GM21723 (cell line): ENCODE measurements at regions not wholly inside any gene's neighbourhood (a gene's known extent, or its start where the extent isn't known, plus 50 kb on each side); places are given as distances from the start of the nearest gene placed in this dataset.
A peak's percentile ranks its signal among the peaks of the same experiment; 100 is the strongest.
"Not testable (repeated sequence)": the region's sequence is repeated elsewhere in the genome, so short reads cannot be mapped to it uniquely, and the experiment has no call there.

Source experiments
- ATAC-seq: cut with Tn5 transposase; IDR thresholded peaks from one replicate; pipeline ENCODE4 v1.9.1; 2021; ENCODE audit warnings: mild to moderate bottlenecking, moderate library complexity; ENCODE audit not compliant: unreplicated experiment

DNA sequence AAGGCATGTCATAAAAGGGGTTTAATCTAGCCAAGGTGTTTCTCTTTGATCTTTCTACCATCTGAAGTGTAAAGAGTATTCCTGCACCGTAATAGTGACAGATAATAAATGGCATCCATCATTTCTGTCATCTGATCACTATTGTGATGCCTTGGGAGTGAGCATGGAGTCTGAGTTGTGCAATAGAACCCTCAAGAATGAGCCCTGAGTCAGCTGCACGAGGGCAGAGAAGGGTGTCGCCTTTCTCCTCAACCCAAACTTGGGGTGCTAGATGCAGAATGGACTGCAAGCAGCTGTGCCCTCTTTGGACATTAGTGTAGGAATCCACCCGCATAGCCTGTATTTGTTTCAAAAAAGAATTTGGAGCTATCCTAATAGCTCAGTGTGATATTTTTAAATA is 115.2 kb downstream of the ZNF37A start:
- no peak for ATAC-seq

DNA sequence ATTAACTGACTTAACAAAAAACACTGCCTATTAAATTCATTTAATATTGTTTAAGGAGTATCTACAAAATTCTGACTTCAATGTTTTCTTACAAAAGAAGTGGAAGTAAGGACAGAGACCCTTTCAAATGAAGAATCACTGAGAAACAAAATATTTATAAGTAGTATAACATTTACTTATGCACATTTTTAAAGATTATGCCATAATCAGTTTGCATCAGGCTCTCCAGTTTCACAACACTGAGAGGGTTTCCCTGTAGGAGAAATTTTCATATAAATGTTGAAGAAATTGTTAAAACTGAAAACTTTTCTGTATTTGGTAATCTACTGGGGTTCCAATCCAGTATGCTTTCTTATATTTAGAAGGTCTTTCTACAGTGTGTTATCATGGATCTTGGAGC is 115.6 kb downstream of the ZNF37A start:
- ATAC-seq, result not testable (repeated sequence)

- ATAC-seq, result no peak
These were observed 118.3 kb downstream of the ZNF37A start for GRCh38 chr10:38212460-38212859.

GRCh38 chr10:38226385-38226784 is 132.2 kb downstream of the ZNF37A start:
- no peak for ATAC-seq

- ATAC-seq, result no peak
These were observed 134.3 kb downstream of the ZNF37A start for GRCh38 chr10:38228394-38228793.

DNA sequence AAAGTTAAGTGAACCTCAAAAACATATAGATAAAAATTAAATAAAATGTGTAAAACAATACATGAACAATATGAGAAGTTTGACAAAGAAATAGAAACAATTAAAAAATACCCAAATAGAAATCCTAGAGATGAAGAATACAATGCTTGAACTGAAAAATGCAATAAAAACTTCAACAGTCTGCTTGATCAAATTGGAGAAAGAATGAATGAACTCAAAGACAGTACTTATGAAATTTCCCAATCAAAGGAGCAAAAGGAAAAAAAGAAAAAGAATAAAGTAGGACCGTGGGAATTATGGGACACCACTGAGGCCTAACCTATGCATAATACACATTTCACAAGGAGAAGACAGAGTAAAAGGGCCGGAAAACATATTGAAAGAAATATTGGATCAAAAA is 144.3 kb downstream of the ZNF37A start:
- ATAC-seq, result not testable (repeated sequence)

DNA sequence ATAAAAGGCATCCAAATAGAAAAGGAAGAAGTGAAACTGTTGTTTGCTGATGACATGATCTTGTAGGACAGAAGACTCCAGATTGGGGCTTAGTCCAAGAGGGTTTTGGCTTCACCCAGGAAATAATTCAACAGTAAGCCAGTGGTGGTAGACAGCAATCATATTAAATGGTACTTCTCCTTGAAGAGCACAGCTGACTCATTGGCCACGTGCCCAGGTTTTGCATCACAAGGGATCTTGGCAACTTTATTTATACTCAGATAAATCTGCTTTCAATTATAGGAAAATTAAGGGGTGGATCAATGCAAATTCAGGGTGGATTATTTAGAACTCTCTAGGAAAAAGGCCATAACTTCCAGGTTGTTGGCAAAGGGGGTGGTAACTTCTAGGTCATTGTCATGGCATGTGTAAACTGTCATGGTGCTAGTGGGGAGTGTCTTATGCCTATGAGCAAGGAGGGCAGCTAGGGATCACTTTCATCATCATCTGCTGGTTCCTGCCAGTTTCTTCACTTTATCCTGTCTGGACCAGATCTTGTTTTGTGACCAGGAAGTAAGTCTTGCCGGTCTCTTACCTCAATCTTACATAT is 148.0 kb downstream of the ZNF37A start:
- ATAC-seq, result not testable (repeated sequence)

- not testable (repeated sequence) for ATAC-seq
These were observed 154.0 kb downstream of the ZNF37A start for GRCh38 chr10:38248113-38248512.

DNA sequence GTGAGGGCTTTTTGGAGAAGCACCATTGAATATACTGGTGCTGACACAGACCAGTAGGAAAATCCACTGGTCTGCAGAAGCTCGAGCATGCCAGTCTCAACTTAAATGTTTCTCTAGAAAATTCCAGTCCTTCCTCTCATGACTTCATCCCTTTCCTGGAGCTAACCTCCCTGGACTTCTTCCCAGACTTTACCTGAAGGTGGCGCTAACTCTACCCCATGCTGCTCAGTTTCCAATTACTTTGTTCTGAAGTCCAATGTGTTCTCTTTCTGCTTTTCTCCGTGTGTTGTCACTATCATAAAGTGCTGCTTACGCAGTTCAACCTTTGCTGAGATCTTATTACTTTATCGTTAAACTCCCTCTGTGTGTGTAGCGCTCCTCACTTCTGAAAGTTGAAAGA is 158.4 kb downstream of the ZNF37A start:
- ATAC-seq, result not testable (repeated sequence)

GRCh38 chr10:38267555-38267954 is 173.4 kb downstream of the ZNF37A start:
- not testable (repeated sequence) for ATAC-seq

DNA sequence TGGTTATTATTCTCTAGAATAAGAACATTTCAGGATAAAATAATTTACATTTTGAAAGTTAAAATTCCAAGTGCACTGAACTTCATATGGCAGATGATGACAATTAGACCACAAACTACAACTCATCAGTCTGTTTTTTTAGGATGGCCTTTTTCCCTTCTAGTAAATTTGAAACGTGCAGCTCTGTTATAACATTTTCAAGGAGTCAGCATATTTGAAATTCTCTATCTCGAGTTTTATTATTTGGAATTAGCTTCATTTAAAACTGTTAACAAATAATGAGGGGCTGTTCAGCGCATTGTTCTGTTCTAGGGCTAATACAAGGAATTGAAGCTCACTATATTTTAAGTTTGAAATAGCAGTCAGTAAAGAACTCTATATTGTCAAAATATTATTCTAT is 176.9 kb downstream of the ZNF37A start:
- ATAC-seq, result not testable (repeated sequence)

DNA sequence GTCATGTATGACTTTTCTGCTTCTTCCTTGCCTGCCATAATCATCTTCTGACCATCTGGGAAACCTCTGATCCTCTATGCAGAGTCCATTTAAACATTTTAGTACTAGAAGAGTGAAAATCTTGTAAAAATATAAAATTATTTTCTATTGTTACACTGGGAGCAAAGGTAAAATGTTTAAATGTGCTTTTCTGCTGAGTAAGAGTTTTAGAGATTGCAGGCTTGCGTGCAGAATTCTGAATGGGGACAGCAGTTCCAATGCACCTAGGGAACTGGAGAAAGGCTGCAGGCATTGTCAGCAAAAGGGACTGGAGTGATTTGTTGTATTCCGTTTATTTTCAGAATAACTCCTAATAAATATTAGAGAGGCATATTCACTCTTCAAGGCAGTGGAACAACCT is 180.7 kb downstream of the ZNF37A start:
- ATAC-seq, result not testable (repeated sequence)

DNA sequence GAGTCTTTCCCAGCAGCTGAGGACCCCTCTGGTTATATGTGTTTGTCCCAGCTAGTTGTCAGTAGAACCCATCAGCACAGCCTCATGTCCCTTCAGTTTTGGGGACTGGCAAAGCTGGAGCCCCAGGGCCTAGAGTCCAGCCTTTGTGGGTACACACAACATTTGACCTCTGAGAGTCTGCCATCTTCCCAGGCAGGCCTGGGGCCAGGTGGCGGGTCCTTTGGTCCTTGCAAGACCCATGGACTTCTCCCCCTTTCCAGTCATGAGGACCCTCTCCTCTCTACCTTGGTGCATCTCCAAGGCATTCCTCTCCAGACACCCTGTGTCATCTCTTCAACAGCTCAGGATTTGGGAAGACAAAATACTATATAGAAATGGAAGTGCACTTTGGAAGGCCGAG is 198.4 kb downstream of the ZNF37A start:
- not testable (repeated sequence) for ATAC-seq

DNA sequence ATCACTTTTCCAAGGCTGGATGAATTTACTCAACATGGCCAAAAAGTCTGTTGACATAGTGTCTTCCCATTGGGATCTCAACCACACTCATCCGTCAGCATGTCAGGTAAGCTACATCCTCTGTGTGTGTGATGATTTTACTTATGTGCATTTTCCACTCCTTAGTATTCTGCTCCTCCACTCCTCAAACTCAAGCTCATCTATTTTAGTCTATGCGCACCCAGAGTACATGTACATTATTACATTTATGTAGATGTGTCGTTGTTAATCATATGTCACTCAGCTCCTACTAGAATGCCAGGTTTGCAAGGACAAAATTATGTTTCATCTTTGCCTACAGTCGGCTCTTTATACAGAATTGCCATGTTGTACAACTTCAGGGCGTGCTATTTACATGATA is 216.0 kb downstream of the ZNF37A start:
- ATAC-seq, result not testable (repeated sequence)

DNA sequence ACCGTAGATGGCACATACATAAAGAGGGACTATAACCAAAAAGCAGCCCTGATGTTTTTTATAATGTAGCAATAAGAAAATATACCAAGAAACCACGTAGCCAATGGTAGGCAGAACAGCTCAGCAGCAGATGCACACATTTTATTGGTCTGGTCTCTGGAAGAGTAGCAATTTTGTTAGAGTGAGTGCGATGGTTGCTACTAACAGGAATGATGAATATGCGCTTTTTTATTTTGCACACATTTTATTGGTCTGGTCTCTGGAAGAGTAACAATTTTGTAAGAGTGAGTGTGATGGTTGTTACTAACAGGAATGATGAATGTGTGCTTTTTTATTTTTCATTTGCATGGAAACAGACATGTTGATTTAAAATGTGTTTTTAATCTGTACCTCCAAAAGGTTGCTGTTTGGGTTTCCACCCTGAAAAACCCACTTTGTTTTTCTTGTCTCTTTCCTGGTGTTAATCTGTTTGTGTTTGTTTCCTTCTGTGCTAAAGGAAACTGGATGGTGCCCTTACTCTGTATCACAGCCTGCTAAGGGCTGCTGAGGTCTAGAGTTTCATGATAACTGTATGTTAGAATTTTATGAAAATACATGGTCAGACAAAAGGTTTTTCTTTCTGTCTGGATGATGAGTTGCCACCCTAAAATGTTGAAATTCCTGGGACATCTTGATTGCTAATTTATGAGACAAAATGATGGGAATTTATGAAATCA is 221.1 kb downstream of the ZNF37A start:
- not testable (repeated sequence) for ATAC-seq

- ATAC-seq, result not testable (repeated sequence)
These were observed 227.3 kb downstream of the ZNF37A start for GRCh38 chr10:38321393-38321792.

- ATAC-seq, result not testable (repeated sequence)
These were observed 236.2 kb downstream of the ZNF37A start for GRCh38 chr10:38330306-38330705.

GRCh38 chr10:38331106-38331505 is 237.0 kb downstream of the ZNF37A start:
- not testable (repeated sequence) for ATAC-seq

DNA sequence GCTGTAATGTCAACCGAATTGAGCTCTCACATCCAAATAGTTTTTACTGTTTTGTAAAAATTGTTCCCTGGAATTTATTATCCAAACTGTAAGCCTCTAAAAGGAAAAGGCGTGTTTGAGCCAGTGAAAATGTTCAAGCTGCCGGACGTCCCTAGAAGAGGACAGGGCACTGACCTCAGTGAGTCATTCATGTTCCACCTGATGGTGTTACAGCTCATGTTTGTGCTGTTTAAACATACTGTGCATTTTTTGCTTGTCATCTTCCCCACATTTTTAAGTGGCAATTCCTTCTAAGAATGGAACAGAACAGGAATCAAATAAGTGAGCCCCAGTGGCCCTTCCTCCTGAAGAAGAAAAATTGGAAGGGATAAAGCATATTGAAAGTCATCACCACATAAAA is 239.6 kb downstream of the ZNF37A start:
- ATAC-seq, result not testable (repeated sequence)

DNA sequence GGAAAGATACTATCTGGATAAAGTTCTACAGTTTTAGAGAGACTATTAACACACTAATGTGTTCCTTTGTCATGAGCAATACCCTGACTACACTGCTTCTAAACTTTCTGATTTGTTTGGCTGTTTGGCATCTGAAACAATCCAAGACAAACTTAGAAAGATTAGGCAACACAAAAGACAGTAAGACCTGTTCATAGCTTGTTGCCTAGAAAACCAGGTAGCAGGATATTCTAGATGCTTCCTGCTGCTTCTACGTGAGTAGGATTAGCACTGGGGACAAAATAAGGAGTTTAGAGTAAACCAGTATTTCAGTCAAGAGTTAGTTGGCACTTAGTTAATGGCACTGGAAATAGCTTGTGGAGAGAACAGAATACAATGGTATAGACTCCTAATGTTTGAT is 256.5 kb downstream of the ZNF37A start:
- not testable (repeated sequence) for ATAC-seq

DNA sequence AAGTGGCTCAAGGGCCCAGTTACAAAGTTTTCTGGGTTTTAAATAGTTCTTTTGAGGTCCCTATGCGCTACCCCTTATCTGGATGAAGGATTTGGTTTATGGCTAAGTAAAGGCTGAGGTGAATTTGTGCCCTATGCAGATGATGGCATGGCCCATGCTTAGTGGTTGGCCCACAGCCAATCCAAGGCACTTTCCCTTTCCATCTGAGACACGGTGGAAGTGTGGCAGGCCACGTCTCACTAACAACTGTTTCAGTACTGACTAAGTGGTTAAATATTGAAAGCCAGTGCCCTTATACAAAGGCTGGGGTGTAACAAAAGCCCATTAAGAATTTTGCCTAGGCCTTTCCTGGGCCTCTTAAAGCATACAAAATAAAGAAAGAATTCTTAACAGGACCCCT is 260.3 kb downstream of the ZNF37A start:
- ATAC-seq, result not testable (repeated sequence)

GRCh38 chr10:38355911-38356526 is 261.9 kb downstream of the ZNF37A start:
- ATAC-seq, result peak; percentile 99
